VCaP (cell line): ENCODE measurements at regions not wholly inside any gene's neighbourhood (a gene's known extent, or its start where the extent isn't known, plus 50 kb on each side); places are given as distances from the start of the nearest gene placed in this dataset.

Experiments
- H3K27ac ChIP-seq: fragments of 450-650 bp; 2 replicates; pipeline ENCODE4 v1.5.1; 2017
- TF ChIP-seq, protein P1 (sequence below): fragments of 450-650 bp; conservative IDR thresholded peaks from 2 replicates; pipeline ENCODE4 v1.5.1; 2017; ENCODE audit warnings: mild to moderate bottlenecking, moderate library complexity

GRCh38 chr13:100899720-100900316, 225.2 kb upstream of the TMTC4 start:
- TF ChIP-seq, protein P1, sequence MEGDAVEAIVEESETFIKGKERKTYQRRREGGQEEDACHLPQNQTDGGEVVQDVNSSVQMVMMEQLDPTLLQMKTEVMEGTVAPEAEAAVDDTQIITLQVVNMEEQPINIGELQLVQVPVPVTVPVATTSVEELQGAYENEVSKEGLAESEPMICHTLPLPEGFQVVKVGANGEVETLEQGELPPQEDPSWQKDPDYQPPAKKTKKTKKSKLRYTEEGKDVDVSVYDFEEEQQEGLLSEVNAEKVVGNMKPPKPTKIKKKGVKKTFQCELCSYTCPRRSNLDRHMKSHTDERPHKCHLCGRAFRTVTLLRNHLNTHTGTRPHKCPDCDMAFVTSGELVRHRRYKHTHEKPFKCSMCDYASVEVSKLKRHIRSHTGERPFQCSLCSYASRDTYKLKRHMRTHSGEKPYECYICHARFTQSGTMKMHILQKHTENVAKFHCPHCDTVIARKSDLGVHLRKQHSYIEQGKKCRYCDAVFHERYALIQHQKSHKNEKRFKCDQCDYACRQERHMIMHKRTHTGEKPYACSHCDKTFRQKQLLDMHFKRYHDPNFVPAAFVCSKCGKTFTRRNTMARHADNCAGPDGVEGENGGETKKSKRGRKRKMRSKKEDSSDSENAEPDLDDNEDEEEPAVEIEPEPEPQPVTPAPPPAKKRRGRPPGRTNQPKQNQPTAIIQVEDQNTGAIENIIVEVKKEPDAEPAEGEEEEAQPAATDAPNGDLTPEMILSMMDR = no peak
- H3K27ac ChIP-seq = no peak overlapping the region

GRCh38 chr13:100898431-100898830, 223.8 kb upstream of the TMTC4 start:
- no peak overlapping the region for H3K27ac ChIP-seq

DNA sequence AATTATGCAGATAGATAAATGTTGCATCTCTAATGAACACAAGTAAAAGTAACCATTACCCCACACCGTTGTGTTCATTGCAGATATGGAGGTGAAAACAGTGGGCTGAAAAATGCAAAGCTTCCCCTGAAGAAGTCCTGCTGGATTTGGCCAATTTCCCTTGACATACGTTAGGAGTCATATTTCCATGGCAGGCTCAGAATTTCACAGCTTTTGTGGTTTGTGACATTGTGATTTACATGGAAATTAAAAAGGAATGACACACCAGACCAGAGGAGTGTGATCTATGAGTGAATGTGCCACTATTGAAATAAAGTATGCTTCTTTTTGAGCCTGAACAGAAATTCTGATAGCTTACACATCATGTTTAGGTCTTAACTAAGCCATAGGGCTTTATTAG, 221.1 kb upstream of the TMTC4 start:
- no peak overlapping the region for H3K27ac ChIP-seq
- TF ChIP-seq, protein P1 = no peak

More at GRCh38 chr13:100898431-100898830, 223.8 kb upstream of the TMTC4 start:
- TF ChIP-seq, protein P1 = no peak

DNA sequence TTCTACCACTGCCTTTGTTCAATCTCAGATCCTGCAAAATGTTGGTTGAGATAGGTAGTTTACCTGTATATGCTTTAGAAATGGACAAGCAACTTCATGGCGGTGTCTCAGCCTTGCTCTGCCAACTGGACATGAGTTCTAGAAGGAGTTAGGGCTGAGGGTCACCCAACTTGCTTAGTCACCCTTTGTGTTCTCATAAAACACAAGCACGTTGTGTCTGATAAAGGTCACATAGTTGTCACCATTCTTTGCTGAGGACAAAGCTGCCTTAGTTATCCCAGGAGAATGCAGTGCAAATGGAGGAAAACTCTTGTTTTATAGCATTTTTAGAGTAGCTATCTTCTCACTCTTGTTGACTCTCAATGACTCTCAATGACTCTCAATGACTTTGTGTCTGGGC, 218.4 kb upstream of the TMTC4 start:
- H3K27ac ChIP-seq = no peak overlapping the region
- TF ChIP-seq, protein P1 = no peak

DNA sequence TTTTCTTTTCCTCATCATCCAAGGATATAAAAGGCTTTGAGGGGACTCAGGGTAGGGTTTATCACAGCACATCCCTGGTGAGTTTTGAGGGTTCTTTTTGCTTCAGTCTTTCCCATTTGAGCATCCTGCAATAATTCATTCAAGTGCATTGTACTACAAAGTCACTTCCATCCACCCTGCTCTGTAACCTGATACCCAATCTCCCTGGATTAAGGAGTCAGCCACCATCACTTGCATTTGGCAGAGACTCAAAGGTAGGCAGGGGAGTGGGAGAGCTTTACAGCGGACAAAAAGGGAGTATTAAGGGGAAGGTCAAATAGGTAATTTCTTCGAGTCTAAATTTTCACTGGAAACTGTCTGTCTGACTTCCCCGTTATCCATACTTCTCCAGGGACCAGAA, 216.1 kb upstream of the TMTC4 start:
- TF ChIP-seq, protein P1 = no peak
- H3K27ac ChIP-seq = no peak overlapping the region

GRCh38 chr13:100887729-100888151, 213.1 kb upstream of the TMTC4 start:
- H3K27ac ChIP-seq = no peak overlapping the region

DNA sequence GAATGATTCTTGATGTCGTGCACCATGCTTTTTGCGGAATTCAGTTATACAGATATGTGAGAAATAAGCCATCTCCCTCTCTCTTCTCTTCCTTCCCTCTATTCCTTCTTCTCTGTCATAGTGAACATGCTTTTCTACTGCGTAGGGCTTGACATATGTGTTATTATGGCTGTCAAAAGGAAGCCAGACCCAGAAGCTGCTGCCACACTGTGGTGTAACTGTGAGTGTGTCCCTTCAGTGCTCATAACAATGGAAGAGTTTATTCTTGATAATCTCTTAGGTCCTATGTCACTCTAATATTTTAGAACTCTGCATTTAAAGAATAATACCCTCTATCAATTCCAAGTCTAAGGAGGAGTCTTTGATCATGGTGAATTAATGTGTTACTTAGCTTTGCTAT, 208.9 kb upstream of the TMTC4 start:
- no peak overlapping the region for H3K27ac ChIP-seq
- TF ChIP-seq, protein P1 = peak; percentile 68

More at GRCh38 chr13:100887729-100888151, 213.1 kb upstream of the TMTC4 start:
- TF ChIP-seq, protein P1 = no peak
